Left lung (tissue), 4 donors: ENCODE measurements at regions not wholly inside any gene's neighbourhood (a gene's known extent, or its start where the extent isn't known, plus 50 kb on each side); places are given as distances from the start of the nearest gene placed in this dataset.
A peak's percentile ranks its signal among the peaks of the same experiment; 100 is the strongest.

ENCODE experiments used
- ATAC-seq: fragments of 200-7000 bp; cut with Tn5 transposase; one replicate; pipeline ENCODE4 v1.9.1; 2020; ENCODE audit warnings: moderate library complexity
- DNase-seq, 4 donors: peaks; one replicate each; pipeline ENCODE4 v3.0.0-alpha.2; 2013 to 2020
- H3K27ac ChIP-seq, 2 donors: fragments of 200-600 bp; sonication (generic) in 1 of 2; one replicate each; pipeline versions ENCODE4 v1.5.0 to v1.8.0; 2020 to 2021
- H3K27me3 ChIP-seq, 2 donors: fragments of 200-600 bp; sonication (generic) in 1 of 2; one replicate each; pipeline versions ENCODE4 v1.5.0 to v1.8.0; 2020 to 2021
- H3K36me3 ChIP-seq, 2 donors: fragments of 200-600 bp; sonication (generic) in 1 of 2; one replicate each; pipeline versions ENCODE4 v1.5.0 to v1.8.0; 2020 to 2021
- H3K4me1 ChIP-seq, 2 donors: fragments of 200-600 bp; one replicate each; pipeline ENCODE4 v1.8.0; 2021
- H3K4me3 ChIP-seq, 2 donors: fragments of 200-600 bp; sonication (generic) in 1 of 2; one replicate each; pipeline versions ENCODE4 v1.5.0 to v1.8.0; 2020 to 2021; ENCODE audit warnings: mild to moderate bottlenecking in 1 of 2
- H3K9me3 ChIP-seq, 2 donors: fragments of 200-600 bp; sonication (generic) in 1 of 2; one replicate each; pipeline versions ENCODE4 v1.5.0 to v1.8.0; 2020 to 2021
- CTCF ChIP-seq, 2 donors: fragments of 200-600 bp; sonication (generic) in 1 of 2; IDR thresholded peaks; one replicate each; pipeline versions ENCODE4 v1.5.0 to v1.8.0; 2021; ENCODE audit warnings: antibody characterized with exemption in 2 of 2
- intact Hi-C, 2 donors: fragments of 100-400 bp; cut with DNase I; formaldehyde crosslinking; loops; one replicate each; pipeline versions ENCODE4 v1.11.2 to v1.14.2; 2022
- donor health status: DM: no; HTN: yes; CAD: no.
- donor health status: DM: no; HTN: no; CAD: no.

GRCh38 chr12:132415327-132416120 is 74.4 kb upstream of the FBRSL1 start:
- Histone ChIP-seq H3K27me3 (peaks cover 0 to 69% of the 10 kb centered on the region in 2 donors), H3K4me3 (no peak overlapping the region), H3K27ac (no peak overlapping the region), H3K4me1 (peaks cover 0 to 6% of the 10 kb centered on the region in 2 donors), H3K36me3 (no peaks in the 10 kb centered on the region), H3K9me3 (no peaks in the 10 kb centered on the region)
- no peak for TF ChIP-seq CTCF (IDR thresholded peaks at IDR 0.05)
- intact Hi-C loops: loop anchor here in 1 of 2 donors (5.0 kb wide), 1 partner anchor 197 kb away; the partner anchor contains the start of gene LRCOL1
- ATAC-seq (no peak), DNase-seq (no peak)

- Histone ChIP-seq H3K4me1 (peaks cover 0 to 6% of the 10 kb centered on the region in 2 donors), H3K27ac (no peak overlapping the region), H3K9me3 (no peaks in the 10 kb centered on the region), H3K36me3 (no peaks in the 10 kb centered on the region), H3K4me3 (no peak overlapping the region), H3K27me3 (peaks cover 0 to 73% of the 10 kb centered on the region in 2 donors)
- intact Hi-C loops: loop anchor here in 1 of 2 donors (5.0 kb wide), 1 partner anchor 198 kb away; the partner anchor contains the start of gene LRCOL1
- ATAC-seq (peak; percentile 99), DNase-seq (peak in 3 of 4 donors; percentile 72 to 91 (median 82))
- TF ChIP-seq CTCF (IDR thresholded peaks at IDR 0.05): peak; percentile 87 to 93
Measured at GRCh38 chr12:132414634-132415326, 75.2 kb upstream of the FBRSL1 start.

GRCh38 chr12:132413931-132414588 is 75.9 kb upstream of the FBRSL1 start:
- intact Hi-C loops: no loop called here
- peaks cover 0 to 73% of the 10 kb centered on the region in 2 donors for H3K27me3 ChIP-seq
- DNase-seq: no peak

GRCh38 chr12:132411457-132411856 is 78.5 kb upstream of the FBRSL1 start:
- Histone ChIP-seq H3K9me3 (no peaks in the 10 kb centered on the region), H3K4me1 (peaks cover 0 to 6% of the 10 kb centered on the region in 2 donors), H3K4me3 (no peak overlapping the region), H3K27ac (no peak overlapping the region), H3K27me3 (peaks cover 0 to 71% of the 10 kb centered on the region in 2 donors), H3K36me3 (no peaks in the 10 kb centered on the region)
- intact Hi-C loops: no loop called here
- ATAC-seq: no peak
- DNase-seq: no peak
- no peak for TF ChIP-seq CTCF (IDR thresholded peaks at IDR 0.05)

More at GRCh38 chr12:132413931-132414588, 75.9 kb upstream of the FBRSL1 start:
- peak; percentile 12 for ATAC-seq
- H3K4me3 ChIP-seq: no peak overlapping the region
- H3K4me1 ChIP-seq: peaks cover 0 to 6% of the 10 kb centered on the region in 2 donors
- peak in 1 of 2 donors; percentile 13 for TF ChIP-seq CTCF (IDR thresholded peaks at IDR 0.05)
- H3K27ac ChIP-seq: no peak overlapping the region
- H3K9me3 ChIP-seq: no peaks in the 10 kb centered on the region
- H3K36me3 ChIP-seq: no peaks in the 10 kb centered on the region
